GM12878 (cell line): ENCODE measurements at regions not wholly inside any gene's neighbourhood (a gene's known extent, or its start where the extent isn't known, plus 50 kb on each side); places are given as distances from the start of the nearest gene placed in this dataset.

Source experiments
- ATAC-seq: fragments of 200-7000 bp; cut with Tn5 transposase; 3 replicates; pipeline ENCODE4 v1.9.1; 2020; ENCODE audit warnings: mild to moderate bottlenecking, moderate library complexity
- BruUV-seq: library from RNA; stranded (reverse); fragments of 400-500 nt; replicated peaks from 2 replicates; lab custom pipeline; 2021; lab: Mats Ljungman, UMichigan
- CTCF ChIA-PET: fragments of 300-600 bp; sonication (Branson Sonifier 250); formaldehyde crosslinking; extraction: SDS; loops from one replicate; lab custom pipeline; 2021; ENCODE audit warnings: inconsistent platforms; lab: Yijun Ruan, JAX
- POLR2A ChIA-PET: fragments of 350-600 bp; formaldehyde crosslinking; extraction: SDS; loops from one replicate; lab custom pipeline; 2021; ENCODE audit warnings: inconsistent platforms; lab: Charles Lee
- RAD21 ChIA-PET: fragments of 300-600 bp; sonication (Branson Sonifier 250); formaldehyde crosslinking; loops from one replicate; lab custom pipeline; 2023; ENCODE audit warnings: antibody characterized with exemption; ENCODE audit not compliant: unreplicated experiment; lab: Charles Lee
- SMC1A ChIA-PET: fragments of 300-600 bp; sonication (Branson Sonifier 250); formaldehyde crosslinking; loops from one replicate; lab custom pipeline; 2023; ENCODE audit not compliant: unreplicated experiment, uncharacterized antibody; lab: Charles Lee
- DNase-seq: peaks from one replicate; pipeline ENCODE4 v3.0.0-alpha.2; 2011; ENCODE audit warnings: low read depth, low spot score
- FAIRE-seq: peaks from 3 replicates; lab custom pipeline; 2011; peaks lifted over from hg19 to GRCh38; lab: Jason Lieb, UNC
- H2AFZ ChIP-seq: 2 replicates; pipeline ENCODE4 v1.6.0; 2011; ENCODE audit warnings: low read depth, low read length, control low read depth; ENCODE audit not compliant: control insufficient read depth
- H3K27ac ChIP-seq: 2 replicates; pipeline ENCODE4 v1.5.1; 2011; ENCODE audit warnings: control low read depth; ENCODE audit not compliant: control insufficient read depth, insufficient read depth
- H3K27me3 ChIP-seq, 2 experiments: replicated peaks in 1 of 2; 2 replicates each; pipeline versions ENCODE4 v1.6.0 to v1.6.1; 2011; ENCODE audit warnings: low read length in 1 of 2; ENCODE audit not compliant: control insufficient read depth in 2 of 2, insufficient read depth in 2 of 2
- H3K36me3 ChIP-seq, 2 experiments: 2 replicates each; pipeline ENCODE4 v1.5.1; 2011; ENCODE audit warnings: low read length in 1 of 2; ENCODE audit not compliant: control insufficient read depth in 2 of 2, insufficient read depth in 2 of 2
- H3K4me1 ChIP-seq: 2 replicates; pipeline ENCODE4 v1.6.1; 2011; ENCODE audit warnings: mild to moderate bottlenecking, low read length, moderate library complexity, mixed read lengths; ENCODE audit not compliant: control insufficient read depth, insufficient read depth
- H3K4me2 ChIP-seq: 2 replicates; pipeline ENCODE4 v1.6.0; 2011; ENCODE audit warnings: control low read depth; ENCODE audit not compliant: control insufficient read depth, insufficient read depth
- H3K4me3 ChIP-seq: fragments of 200-600 bp; sonication (generic); 2 replicates; pipeline ENCODE4 v1.5.1; 2016
- H3K79me2 ChIP-seq: 2 replicates; pipeline ENCODE4 v1.6.0; 2011; ENCODE audit warnings: low read length; ENCODE audit not compliant: control insufficient read depth, insufficient read depth
- H3K9ac ChIP-seq: 2 replicates; pipeline ENCODE4 v1.8.0; 2011; ENCODE audit warnings: low read length, control low read depth, mixed read lengths; ENCODE audit not compliant: control insufficient read depth, insufficient read depth
- H3K9me3 ChIP-seq: replicated peaks from 3 replicates; pipeline ENCODE4 v1.5.1; 2011; ENCODE audit warnings: mild to moderate bottlenecking, low read length; ENCODE audit not compliant: control insufficient read depth, insufficient read depth
- H4K20me1 ChIP-seq: 2 replicates; pipeline ENCODE4 v1.6.0; 2011; ENCODE audit not compliant: control insufficient read depth, insufficient read depth
- CHD4 ChIP-seq: fragments of 200-600 bp; sonication (generic); IDR thresholded peaks from 2 replicates; pipeline ENCODE4 v1.6.1; 2016; ENCODE audit warnings: mild to moderate bottlenecking
- HDAC6 ChIP-seq: fragments of 200-600 bp; sonication (generic); IDR thresholded peaks from one replicate; pipeline ENCODE4 v1.8.0; 2017; ENCODE audit warnings: antibody characterized with exemption; ENCODE audit not compliant: unreplicated experiment
- KAT2A ChIP-seq: conservative IDR thresholded peaks from 2 replicates; pipeline ENCODE4 v1.6.1; 2011; ENCODE audit warnings: low read depth, low read length; ENCODE audit not compliant: control insufficient read depth
- KDM1A ChIP-seq: fragments of 200-600 bp; sonication (generic); IDR thresholded peaks from 2 replicates; pipeline ENCODE4 v1.6.1; 2016; ENCODE audit warnings: borderline replicate concordance
- LARP7 ChIP-seq: fragments of 450-650 bp; IDR thresholded peaks from 2 replicates; pipeline ENCODE4 v1.6.1; 2017; ENCODE audit warnings: mild to moderate bottlenecking
- MEF2B ChIP-seq: fragments of 450-650 bp; IDR thresholded peaks from 2 replicates; pipeline ENCODE4 v1.6.1; 2018; ENCODE audit warnings: mild to moderate bottlenecking, moderate library complexity; ENCODE audit not compliant: partially characterized antibody, poor library complexity, severe bottlenecking
- TCF12 ChIP-seq: IDR thresholded peaks from 2 replicates; pipeline ENCODE4 v1.6.1; 2011; ENCODE audit warnings: low read depth, mild to moderate bottlenecking, low read length
- ZBED1 ChIP-seq: IDR thresholded peaks from 2 replicates; pipeline ENCODE4 v1.6.1; 2016; ENCODE audit warnings: borderline replicate concordance
- WGBS: methylation state at CpG from one replicate; pipeline ENCODE4 v1.1.6; 2016; ENCODE audit warnings: low lambda C conversion rate; ENCODE audit not compliant: insufficient replicate concordance, insufficient coverage; ENCODE audit errors: missing lambda C conversion rate; 5-methylcytosine and 5-hydroxymethylcytosine counted together
- in situ Hi-C: fragments of 300-500 bp; cut with MboI; formaldehyde crosslinking; loops from 9 replicates; pipeline ENCODE4 v1.14.3; 2018; ENCODE audit warnings: mixed read lengths
- intact Hi-C: fragments of 100-400 bp; cut with micrococcal nuclease; formaldehyde crosslinking; loops from one replicate; pipeline ENCODE4 v1.14.2; 2022; ENCODE audit not compliant: unreplicated experiment
- TF ChIP-seq, protein P1 (sequence below): fragments of 450-650 bp; IDR thresholded peaks from 2 replicates; pipeline ENCODE4 v1.6.1; 2017; ENCODE audit warnings: mild to moderate bottlenecking, moderate library complexity
- TF ChIP-seq, protein P2 (sequence below): fragments of 150-350 bp; IDR thresholded peaks from 2 replicates; pipeline ENCODE4 v1.6.1; 2014; ENCODE audit warnings: mild to moderate bottlenecking, low read depth, low read length

DNA sequence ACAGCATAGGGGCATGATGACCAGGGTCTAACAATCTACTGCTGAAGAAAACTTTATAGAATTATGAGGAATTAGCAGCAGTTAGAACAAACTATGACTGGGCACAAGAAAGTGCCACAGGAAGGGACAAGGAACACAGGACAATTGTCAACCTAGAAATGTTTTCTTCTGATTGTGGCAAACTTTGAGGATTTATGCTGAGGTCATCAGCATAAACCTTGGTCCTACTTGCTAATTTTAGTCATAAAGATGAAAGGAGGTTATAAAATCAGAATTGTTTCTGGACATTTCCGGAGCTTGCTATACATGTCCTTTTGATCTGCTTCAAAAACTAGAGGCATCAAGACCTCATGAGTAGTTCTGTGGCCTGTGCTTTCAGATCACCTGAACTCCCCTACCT lies 446.6 kb upstream of the THBS1 start:
- ChIA-PET POLR2A (no interaction called here), SMC1A (no interaction called here), RAD21 (no interaction called here), CTCF (no interaction called here)
- no peak overlapping the region for H3K4me2 ChIP-seq
- no peak for DNase-seq
- in situ Hi-C loops (no loop called here), intact Hi-C loops (loop anchor here (10.0 kb wide), 1 partner anchor 291 kb away; no protein-coding TSS in a partner anchor)
- no peaks in the 10 kb centered on the region for H3K9me3 ChIP-seq
- H3K9ac ChIP-seq: no peak overlapping the region
- no peaks in the 10 kb centered on the region for H4K20me1 ChIP-seq
- H3K4me3 ChIP-seq: no peak overlapping the region
- H2AFZ ChIP-seq: no peak overlapping the region
- ATAC-seq: no peak
- TF ChIP-seq, protein P1, sequence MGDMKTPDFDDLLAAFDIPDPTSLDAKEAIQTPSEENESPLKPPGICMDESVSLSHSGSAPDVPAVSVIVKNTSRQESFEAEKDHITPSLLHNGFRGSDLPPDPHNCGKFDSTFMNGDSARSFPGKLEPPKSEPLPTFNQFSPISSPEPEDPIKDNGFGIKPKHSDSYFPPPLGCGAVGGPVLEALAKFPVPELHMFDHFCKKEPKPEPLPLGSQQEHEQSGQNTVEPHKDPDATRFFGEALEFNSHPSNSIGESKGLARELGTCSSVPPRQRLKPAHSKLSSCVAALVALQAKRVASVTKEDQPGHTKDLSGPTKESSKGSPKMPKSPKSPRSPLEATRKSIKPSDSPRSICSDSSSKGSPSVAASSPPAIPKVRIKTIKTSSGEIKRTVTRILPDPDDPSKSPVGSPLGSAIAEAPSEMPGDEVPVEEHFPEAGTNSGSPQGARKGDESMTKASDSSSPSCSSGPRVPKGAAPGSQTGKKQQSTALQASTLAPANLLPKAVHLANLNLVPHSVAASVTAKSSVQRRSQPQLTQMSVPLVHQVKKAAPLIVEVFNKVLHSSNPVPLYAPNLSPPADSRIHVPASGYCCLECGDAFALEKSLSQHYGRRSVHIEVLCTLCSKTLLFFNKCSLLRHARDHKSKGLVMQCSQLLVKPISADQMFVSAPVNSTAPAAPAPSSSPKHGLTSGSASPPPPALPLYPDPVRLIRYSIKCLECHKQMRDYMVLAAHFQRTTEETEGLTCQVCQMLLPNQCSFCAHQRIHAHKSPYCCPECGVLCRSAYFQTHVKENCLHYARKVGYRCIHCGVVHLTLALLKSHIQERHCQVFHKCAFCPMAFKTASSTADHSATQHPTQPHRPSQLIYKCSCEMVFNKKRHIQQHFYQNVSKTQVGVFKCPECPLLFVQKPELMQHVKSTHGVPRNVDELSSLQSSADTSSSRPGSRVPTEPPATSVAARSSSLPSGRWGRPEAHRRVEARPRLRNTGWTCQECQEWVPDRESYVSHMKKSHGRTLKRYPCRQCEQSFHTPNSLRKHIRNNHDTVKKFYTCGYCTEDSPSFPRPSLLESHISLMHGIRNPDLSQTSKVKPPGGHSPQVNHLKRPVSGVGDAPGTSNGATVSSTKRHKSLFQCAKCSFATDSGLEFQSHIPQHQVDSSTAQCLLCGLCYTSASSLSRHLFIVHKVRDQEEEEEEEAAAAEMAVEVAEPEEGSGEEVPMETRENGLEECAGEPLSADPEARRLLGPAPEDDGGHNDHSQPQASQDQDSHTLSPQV: no peak
- TF ChIP-seq, all 136 proteins: peak for 0
- 0% methylated on average over 1 of the region's 1 CpG for WGBS
- Histone ChIP-seq H3K27ac (no peak overlapping the region), H3K79me2 (no peaks in the 10 kb centered on the region), H3K36me3 (no peaks in the 10 kb centered on the region), H3K27me3 (0 out of 4 replicates have a peak, but pooled peaks cover 0 to 2% of the 10 kb centered on the region in 2 experiments), H3K4me1 (no peaks in the 10 kb centered on the region)
- FAIRE-seq: no peak
- no TSS peak for BruUV-seq

DNA sequence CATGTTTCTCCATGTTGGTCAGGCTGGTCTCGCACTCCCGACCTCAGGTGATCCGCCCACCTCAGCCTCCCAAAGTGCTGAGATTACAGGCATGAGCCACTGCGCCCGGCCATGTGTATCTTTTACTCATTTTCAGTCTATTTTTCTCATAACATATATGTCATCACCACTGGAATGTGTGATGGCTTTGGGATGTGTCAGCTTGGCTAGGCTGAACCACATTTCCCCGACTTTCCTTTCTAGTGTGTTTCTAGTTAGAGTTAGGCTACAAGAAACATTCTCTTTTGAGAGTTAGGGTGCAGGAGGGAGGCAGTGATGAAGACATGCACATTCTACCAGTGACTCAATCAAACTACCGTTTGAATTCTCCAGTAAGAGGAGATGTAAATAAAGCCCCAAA lies 444.9 kb upstream of the THBS1 start:
- ChIA-PET SMC1A (no interaction called here), POLR2A (no interaction called here), RAD21 (no interaction called here), CTCF (interaction anchor here (1.4 kb wide), 1 partner anchor 9 kb away, joined by 4 read pairs; no protein-coding TSS in a partner anchor)
- BruUV-seq: no TSS peak
- H2AFZ ChIP-seq: no peak overlapping the region
- in situ Hi-C loops: no loop called here
- intact Hi-C loops: loop anchor here (10.0 kb wide), 1 partner anchor 289 kb away; no protein-coding TSS in a partner anchor
- no peak overlapping the region for H3K4me2 ChIP-seq
- no peak overlapping the region for H3K4me3 ChIP-seq
- no peaks in the 10 kb centered on the region for H4K20me1 ChIP-seq
- no peaks in the 10 kb centered on the region for H3K4me1 ChIP-seq
- H3K9me3 ChIP-seq: no peaks in the 10 kb centered on the region
- no peak for ATAC-seq
- WGBS: 49% methylated on average over 7 of the region's 7 CpGs
- no peaks in the 10 kb centered on the region for H3K79me2 ChIP-seq
- H3K9ac ChIP-seq: no peak overlapping the region
- no peak overlapping the region for H3K27ac ChIP-seq
- H3K27me3 ChIP-seq: 0 out of 4 replicates have a peak, but pooled peaks cover 0 to 2% of the 10 kb centered on the region in 2 experiments
- DNase-seq: no peak
- no peak for FAIRE-seq
- no peaks in the 10 kb centered on the region for H3K36me3 ChIP-seq
- TF ChIP-seq MEF2B: no peak
- no peak for TF ChIP-seq LARP7
- no peak for TF ChIP-seq ZBED1
- TF ChIP-seq TCF12: no peak
- no peak for TF ChIP-seq KDM1A
- TF ChIP-seq, protein P2, sequence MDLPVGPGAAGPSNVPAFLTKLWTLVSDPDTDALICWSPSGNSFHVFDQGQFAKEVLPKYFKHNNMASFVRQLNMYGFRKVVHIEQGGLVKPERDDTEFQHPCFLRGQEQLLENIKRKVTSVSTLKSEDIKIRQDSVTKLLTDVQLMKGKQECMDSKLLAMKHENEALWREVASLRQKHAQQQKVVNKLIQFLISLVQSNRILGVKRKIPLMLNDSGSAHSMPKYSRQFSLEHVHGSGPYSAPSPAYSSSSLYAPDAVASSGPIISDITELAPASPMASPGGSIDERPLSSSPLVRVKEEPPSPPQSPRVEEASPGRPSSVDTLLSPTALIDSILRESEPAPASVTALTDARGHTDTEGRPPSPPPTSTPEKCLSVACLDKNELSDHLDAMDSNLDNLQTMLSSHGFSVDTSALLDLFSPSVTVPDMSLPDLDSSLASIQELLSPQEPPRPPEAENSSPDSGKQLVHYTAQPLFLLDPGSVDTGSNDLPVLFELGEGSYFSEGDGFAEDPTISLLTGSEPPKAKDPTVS: no peak
- no peak for TF ChIP-seq HDAC6
- TF ChIP-seq CHD4: no peak
- no peak for TF ChIP-seq KAT2A
